Activated CD4-positive, alpha-beta T cell treated with anti-CD3 and anti-CD28 coated beads, Interleukin-2, amount 50 U/mL, for 48 hours (primary cell): ENCODE measurements at regions not wholly inside any gene's neighbourhood (a gene's known extent, or its start where the extent isn't known, plus 50 kb on each side); places are given as distances from the start of the nearest gene placed in this dataset.

Experiments used
- DNase-seq, 2 experiments: peaks; one replicate each; pipeline ENCODE4 v3.0.0-alpha.2; 2020

GRCh38 chr20:11190741-11191140 is 516.9 kb upstream of the JAG1 start:
- DNase-seq, result no peak

- DNase-seq, result no peak
Observed at GRCh38 chr20:11192106-11192505, 518.3 kb upstream of the JAG1 start.

DNA sequence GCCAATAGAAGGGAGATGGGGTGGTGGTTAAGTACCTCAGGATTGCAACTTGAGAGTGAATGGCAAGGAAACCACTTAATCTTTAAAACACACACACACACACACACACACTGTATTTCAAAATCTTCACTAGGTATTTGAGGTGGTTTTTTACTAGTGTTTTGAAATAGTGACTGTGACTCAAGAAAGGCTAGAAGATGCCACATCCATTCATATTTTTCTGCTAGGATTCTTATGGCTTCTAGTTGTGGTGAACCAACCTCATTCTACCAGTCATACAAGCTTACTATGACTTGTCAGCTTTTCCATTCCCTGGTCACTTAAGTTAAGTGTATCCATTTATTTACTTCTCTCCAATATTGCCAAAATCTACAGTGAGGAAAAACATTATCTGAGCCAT is 519.4 kb upstream of the JAG1 start:
- no peak for DNase-seq

DNA sequence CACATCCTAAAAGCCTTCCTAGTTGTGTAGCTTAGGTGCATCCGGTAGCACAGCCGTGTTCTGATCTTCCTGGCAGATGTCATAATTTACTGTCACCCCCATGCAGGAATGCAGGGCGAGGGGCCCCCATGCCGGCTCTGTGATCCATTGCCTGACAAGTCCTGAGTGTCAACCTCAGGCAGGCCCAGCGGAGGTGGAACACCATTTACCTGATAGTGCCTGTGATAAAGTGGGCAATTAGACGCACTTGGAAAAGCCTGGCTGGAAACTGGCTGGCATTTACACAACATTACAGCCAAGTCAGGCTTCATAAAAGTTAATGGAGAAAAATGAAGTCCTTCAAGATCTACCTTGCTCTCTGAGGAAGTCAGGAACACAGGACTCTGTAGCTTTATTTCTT is 521.4 kb upstream of the JAG1 start:
- no peak for DNase-seq

DNA sequence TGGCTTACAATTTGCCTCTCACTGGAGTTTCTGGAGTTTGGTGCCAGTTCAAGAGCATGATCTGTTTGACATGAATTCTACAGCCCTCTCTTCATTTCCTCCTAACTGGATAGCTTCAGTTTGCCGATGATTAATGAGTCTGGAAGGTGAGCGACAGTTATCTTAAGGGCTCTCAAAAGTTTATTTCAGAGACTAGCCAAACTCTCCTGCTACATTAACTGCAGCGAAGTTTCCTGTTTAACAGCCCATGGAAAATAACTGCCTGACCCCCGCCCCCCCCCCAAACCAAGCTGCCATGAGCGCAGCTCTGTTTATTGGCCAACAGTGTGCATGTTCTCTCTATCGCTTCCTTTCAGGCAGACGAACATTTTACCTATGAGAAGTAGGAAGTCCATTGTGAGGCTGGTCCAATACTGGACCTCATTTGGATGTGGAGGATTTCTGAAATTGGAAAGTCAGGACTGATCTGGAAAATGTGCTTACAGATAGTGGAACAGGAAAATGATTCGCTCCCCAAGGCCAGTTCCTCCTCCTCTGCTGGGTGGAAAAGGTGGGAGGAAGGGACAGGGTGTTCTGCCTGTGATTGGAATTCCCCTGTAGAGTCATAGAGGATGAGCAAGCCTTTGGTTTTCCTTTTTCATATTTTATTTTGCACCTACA is 522.2 kb upstream of the JAG1 start:
- no peak for DNase-seq

GRCh38 chr20:11197851-11198250 is 524.1 kb upstream of the JAG1 start:
- no peak for DNase-seq

- DNase-seq, result no peak
Observed at GRCh38 chr20:11200423-11200822, 526.6 kb upstream of the JAG1 start.

- peak; percentile 2 to 24 for DNase-seq
Observed at GRCh38 chr20:11204926-11205768, 531.3 kb upstream of the JAG1 start.

DNA sequence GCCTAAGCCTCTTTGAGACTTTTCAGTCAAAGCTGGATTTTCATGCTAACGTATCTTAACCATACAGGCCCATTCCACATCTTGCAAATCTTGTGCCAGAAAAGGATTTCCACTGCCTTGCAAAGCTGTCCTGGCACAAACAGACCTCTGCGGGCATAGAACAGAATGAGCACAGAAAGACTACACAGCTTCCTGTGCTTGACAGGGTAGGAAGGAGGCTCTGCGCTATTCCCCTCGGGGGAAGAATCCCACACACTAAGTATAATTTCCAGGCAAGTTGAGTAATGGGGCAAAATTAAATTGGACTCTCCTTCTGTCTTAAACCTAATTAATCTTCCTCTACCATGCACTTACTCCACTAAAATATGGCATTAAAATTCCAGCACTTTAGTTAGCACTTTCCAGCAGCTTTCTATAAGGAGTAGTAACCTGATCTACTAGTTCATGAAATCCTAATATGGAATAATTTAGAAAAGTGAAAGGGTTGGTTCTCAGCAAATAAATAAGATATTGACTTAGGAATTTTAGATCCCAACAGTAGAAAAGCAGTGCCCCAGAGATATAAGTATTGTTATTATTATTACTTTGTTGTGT is 532.1 kb upstream of the JAG1 start:
- no peak for DNase-seq

DNA sequence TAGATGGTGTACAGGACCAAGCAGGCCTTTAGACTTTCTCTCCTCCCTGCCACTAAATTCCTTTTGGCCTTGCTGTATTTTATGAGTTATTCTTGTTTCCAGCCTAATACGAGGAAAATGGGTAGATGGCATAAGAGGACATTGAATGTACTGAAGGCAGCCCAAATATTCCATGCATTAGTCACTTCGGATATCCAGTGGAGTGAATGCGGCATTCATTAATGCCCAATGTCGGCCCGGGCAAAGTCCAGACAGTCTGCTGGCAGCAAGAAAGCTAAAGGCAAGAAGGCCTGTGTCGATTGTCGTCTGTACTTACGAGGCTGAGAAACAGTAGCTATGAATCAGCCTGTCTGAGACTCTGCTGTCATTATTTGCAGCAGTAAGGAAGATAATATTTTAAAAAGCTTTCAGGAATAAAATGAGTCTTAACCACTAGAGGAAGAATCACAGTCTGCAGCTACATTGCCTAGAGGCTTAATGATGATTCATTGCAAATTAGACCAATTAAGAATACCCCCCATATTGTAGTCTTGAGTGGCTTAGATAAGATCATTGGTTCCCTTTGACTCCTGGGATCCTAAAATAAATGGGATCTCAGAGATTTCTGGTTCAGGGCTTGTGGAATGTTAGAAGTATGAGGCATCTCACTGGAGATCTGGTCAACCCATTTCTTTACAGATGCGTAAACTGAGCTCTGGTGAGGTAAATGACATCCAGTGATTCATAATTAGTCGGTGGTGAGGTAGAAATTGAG is 534.1 kb upstream of the JAG1 start:
- DNase-seq, result no peak

GRCh38 chr20:11210611-11211010 is 536.8 kb upstream of the JAG1 start:
- no peak for DNase-seq

DNA sequence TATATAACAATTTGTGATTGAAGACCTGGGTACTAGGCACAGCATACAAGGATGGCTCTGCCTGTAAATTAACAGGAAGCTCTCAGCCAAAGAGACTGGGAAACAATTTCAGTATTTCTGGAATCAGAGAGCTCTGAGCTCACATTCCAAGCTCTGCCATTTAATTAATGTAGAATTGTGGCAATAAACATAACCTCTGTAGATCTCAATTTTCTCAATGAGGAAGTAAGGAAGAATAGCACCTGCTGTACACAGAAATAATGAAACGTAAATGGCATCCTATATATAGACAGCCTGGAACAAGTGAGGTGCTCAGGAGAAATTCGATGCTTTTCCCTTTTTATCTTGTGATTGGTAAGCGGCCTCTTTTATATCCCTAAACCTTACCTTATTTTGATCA is 538.5 kb upstream of the JAG1 start:
- no peak for DNase-seq

GRCh38 chr20:11212902-11213301 is 539.1 kb upstream of the JAG1 start:
- DNase-seq, result no peak

- no peak for DNase-seq
Observed at GRCh38 chr20:11214256-11214840, 540.5 kb upstream of the JAG1 start.

- DNase-seq, result no peak
Observed at GRCh38 chr20:11216451-11217314, 542.9 kb upstream of the JAG1 start.

GRCh38 chr20:11217326-11218172 is 543.8 kb upstream of the JAG1 start:
- no peak for DNase-seq

DNA sequence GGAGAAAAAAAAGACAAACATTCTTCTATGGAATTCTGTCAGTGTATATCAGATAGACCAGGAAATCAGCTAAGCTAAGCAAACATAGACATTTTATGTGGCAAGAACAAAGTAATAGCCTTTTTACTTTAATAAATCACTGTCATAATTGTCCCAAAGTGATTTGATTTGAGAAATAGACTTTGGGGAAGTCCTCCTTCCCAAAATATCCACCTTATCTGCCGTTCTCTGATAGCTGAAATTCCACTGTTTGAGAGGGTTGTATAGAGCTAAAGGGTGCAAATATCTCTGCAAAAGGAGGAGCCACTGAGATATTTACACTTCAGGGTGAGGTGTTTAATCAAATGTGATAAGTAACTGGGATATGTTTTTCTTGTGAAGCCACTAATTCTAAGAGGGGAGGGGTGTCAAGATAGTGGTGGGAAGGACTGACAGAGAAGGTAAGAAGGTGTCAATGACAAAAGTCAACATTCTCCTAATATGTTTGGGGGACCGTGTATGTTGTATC is 544.4 kb upstream of the JAG1 start:
- DNase-seq, result no peak

DNA sequence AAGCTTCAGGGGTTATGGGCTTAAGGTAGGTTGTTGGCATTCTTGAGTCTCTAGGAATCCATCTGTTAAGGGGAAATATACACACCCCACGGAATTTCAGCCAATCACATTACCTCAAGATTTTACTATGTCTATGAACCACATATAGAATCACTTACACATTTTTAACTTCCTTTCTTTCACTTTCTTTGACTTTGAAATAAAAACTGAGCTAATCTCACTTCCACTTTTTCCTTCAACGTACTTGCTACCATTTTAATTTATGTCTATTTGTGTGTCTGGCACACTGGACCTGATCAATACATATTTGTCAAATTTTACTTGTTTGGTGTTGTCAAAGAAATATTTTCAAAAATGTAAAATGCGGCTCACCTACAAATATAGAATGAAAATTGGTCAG is 545.4 kb upstream of the JAG1 start:
- no peak for DNase-seq

- no peak for DNase-seq
Observed at GRCh38 chr20:11221046-11221445, 547.2 kb upstream of the JAG1 start.

GRCh38 chr20:11222243-11222642 is 548.4 kb upstream of the JAG1 start:
- no peak for DNase-seq

- DNase-seq, result no peak
Observed at GRCh38 chr20:11227602-11228001, 553.8 kb upstream of the JAG1 start.
